ENCODE measurements at regions not wholly inside any gene's neighbourhood (a gene's known extent, or its start where the extent isn't known, plus 50 kb on each side); places are given as distances from the start of the nearest gene placed in this dataset.

DNA sequence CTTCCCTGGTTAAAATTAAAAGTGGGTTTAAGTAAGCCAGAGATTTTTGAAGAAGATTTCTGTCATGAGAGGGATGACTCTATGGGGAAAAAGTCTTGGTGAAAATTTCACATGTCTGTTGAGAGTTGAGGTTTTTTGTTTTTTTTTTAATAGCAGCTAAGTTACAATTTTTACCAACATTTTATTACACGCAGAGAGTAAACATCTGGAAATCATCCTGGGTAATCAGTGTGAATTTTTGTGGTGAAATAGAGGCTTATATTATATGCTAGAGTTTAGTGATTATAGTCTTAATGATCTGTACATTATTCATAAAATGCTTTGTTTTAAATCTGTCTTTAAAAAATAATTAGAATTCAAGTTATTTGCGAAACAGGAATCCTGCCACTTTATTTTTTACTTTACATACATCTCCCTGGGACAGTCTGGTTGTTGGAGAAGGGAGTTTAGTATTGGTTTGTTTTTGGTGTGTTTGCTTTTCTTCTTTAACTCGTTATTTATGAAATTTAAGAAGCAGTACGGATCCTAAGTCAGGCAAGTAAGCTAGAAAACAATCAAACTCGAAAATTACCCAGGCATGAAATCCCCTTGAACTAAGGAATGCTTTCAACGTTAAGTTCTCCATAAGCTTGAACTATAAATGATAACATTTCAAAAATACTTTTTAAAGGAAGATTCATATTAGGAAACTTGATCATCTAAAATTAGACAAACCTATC, 143.4 kb upstream of the TSC22D2 start:
- DNase-seq, result no peak

DNA sequence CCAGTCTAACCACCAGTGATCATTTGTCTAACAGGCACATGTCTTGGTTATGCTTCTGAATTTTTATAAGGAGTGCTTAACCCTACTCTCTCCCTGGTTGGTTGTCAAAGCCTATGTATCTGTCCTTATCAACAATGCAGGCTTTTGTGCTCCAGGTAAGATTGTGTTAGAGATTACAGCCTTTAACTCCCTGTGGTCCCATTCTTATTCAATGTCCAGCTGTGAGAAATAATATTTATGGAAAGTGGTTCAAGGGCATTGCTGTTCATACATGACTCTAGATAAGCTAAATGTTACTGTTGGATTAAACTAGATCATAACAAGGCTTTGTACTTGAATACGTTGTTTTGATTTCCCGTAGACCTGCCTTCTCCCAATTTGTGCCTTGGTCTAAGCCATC, 146.1 kb upstream of the TSC22D2 start:
- no peak for DNase-seq

DNA sequence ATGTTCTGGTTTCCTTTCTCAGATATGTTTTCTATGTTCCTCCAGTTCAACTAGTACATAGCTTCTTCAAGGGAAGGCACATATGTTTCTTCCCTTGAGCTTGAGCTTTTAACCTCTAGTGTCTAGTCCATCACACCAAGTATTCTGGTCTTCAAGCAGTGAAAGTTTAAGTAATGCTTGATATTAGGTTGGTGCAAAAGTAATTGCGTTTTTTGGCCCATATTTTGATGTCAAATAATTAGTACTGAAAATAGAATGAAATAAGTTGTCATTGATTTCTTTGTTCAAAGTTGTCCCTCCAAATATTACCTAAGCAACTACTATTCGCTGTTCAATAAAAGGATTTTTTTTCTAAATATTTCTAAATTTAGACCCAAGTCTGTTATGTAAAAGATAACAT, 146.7 kb upstream of the TSC22D2 start:
- no peak for DNase-seq

DNA sequence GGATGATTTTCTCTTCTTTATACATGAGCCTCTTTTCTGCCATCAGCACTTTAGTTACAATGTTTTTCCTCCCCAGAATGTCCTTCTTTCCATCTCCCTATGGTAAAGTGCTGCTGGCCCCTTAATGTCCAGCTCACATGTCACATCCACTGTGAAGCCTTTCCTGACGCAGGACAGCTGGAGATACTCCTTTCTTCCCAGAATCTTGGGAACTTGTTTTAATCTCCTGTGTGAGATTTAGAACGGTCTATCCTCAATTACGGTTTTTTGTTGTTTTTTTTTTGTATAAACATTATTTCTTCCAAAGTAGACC, 147.7 kb upstream of the TSC22D2 start:
- no peak for DNase-seq

DNA sequence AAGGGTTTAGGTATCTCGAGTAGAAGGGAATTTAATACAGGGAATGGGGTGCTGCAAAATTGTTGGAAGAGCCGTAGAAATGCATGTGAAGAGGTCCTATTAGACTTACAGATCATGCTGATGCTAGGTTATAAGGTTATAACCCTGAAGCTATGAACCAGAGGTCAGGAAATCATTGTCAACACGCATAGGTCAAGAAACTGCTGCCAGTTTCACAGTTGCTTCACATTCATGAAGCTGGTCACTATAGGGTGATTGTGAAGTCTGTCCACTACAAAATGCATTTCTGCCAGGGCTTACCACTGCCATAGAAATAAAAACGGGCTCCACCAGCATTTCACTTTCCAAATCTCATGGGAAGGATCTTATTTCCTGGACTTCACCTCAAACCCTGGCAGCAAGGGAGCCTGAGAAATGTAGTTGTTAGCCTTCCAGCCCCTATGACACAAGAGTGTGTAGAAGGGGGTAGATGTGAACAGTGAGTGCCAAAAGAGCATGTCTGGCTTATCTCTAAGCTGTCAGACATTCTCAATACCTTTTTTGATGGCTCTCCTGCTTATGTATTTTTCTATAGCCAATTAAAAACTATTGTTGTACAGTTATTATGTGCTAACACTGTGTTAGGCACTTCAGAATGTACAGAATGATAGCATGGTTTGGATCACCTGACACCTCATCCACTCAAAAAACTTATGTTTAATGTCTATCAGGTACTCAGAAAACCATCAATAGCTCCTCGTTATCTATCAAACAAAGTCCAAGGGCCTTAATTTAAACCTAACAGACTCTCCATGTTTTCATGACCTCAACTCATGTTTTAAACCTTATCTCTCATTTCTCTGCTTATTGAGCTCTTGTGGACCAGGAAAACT, 148.3 kb upstream of the TSC22D2 start:
- no peak for DNase-seq

DNA sequence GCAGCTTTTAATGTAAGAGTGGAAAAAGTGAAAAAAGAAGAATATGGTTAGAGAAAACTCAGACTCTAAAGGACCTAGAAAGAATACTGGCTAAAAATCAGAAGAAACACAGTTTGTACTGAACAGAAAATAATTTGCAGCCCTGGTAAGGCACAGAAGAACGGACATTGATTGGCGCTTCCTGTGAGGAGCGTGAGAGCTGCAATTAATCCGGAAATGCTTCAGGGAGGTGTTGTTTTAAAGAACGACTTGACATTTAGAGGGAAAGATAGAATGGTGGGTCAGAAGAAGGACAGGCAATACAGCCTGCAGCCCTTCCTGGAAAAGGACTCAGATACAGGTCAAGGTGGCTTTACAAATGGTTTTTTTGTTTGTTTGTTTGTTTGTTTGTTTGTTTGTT, 151.3 kb upstream of the TSC22D2 start:
- DNase-seq, result no peak

DNA sequence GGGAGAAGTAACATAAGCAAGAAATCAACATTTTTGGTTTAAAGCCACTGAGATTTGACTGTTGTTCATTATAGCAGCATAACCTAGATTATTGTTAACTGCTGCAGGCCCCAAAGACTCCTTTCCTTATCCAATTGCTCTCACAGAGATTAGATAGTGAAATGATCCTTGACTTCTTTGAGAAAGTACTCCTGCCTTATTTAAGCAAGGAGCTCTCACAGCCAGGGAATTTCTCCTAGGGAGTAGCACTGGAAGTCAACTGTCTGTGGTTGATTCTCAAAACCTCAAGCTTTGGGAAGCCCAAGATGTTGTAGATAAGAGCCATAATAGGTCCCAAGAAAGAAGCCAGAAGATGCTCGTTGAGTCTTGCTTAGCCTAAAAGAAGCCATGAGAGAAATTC, 151.8 kb upstream of the TSC22D2 start:
- DNase-seq, result no peak

DNA sequence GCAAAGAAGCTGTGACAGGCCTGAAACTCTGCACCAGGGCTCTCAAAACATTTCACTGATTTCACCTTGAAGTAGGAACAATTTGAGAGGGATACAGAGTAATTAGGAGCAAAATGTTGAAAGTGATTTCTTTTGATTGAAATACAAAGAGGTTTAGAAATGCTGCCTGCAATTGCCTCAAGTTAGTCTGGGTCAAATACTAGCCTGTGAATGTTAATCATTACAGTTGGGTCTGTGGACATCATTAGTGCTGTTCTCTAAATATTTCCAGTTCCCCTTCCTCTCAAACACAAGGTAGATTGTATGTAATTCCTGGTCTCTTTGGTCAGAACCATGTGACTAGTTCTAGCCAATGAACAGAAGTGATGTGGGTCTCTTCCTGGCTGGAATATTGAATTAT, 152.3 kb upstream of the TSC22D2 start:
- no peak for DNase-seq

DNA sequence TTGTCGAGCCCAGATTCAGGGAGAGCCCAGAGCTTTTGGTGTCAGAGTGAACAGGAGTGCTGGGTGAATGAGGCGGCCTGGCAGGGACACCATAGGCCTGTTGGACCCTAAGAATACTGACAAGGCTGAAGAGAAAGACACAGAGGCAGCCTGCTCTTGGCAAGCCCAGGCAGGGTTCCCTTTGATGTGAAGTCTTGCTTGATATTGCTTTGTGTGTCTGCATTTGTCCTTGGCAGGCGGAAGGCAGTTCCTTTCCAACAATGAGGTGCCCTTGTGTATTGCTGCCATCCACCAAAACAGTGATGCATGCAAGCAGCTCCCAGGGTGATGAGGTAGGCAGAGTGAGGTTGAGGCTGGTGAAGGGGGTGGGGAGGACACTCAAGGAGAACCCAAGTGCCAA, 152.7 kb upstream of the TSC22D2 start:
- DNase-seq, result no peak

DNA sequence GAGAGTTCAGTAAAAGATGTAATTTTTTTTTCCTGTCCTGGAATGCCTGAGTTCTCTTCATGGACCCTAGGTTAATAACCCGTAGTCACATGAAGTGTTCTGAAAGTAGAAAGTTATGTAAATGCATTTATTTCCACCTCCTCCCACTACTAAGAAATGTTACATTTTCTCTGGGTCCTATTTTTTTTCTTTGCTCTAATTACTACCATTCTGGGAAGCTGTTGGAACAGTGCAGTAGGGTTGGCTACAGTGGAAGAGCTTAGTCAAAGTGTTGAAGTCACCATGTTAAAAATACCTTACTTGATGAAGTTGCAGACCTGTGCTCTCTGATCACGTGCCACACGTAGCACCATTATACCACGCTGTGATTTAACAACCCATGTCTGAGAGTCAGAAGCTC, 153.8 kb upstream of the TSC22D2 start:
- DNase-seq, result no peak

DNA sequence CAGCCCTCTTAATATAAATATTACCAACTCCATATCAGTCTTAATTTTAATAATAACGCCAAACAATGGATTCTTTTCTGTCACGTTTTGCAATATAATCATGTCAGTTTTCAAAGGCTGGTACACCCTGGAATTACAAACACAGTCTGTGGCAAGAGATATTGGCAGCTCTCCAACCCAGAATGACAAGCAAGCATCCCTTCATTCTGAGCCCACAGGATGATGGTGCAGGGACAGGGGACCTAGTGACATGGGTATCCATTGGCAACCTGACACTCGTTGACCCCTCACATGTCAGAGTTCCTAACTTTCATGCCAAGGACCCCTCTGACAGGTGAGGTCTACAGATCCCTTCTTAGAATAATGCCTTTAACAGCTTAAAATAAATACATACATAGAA, 154.5 kb upstream of the TSC22D2 start:
- DNase-seq, result no peak

DNA sequence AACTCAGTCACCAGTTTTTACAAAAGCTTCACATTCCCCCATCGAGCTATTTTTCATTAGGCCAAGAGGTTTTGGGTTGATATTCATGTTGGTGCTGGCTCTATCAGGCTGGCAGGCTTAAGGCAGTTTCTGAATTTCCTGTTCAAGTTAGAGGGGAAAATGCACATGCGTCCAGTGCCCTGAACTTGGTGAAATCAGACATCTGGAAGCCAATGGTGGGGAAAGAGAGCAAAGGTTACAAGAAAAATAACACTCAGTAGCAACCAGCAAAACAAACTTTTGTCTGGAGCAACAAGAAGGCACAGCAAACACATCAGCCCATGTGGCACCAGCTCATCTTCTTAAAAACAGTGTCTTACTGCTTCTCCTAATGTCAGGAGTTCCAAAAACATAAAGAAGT, 155.6 kb upstream of the TSC22D2 start:
- no peak for DNase-seq

DNA sequence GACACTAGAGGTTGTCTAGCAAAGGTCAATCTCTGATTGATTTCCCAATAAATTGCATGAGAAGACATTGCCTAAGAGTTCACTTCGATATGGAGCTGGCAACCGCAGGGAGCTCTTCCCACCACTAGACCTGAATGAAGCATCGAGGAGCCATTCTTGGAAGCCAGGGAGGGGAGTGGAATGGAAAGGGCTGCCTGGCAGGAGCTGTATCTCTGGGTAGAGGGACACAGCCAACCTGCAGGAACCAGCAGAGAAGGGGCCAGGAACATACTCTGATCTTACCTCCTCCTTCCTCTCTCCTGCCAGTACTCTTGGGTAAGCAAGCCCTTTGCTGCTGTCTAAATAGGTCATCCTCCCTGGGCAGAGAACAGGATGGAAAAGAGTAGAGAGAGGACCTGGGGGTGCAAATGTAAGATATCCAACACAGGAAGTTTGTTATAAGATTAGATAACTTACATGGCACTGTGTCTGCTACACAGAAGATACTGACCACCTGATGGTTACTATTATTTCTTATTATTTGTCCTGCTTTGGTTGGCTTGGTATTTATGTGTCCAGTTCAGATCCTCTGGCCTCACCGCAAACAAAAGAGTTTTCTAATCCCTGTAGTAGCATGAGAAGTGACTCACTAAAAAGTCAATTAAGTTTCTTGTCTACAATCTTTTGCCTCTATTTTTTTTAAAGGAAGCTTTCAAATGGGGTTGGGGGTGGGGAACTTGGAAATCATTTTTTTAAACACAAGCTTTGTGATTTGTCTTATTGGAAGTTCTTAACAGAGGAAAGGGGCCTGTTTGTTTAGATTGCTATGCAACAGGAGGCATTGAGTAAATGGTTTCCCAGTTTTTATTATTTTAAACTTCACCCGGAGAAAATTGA, 156.7 kb upstream of the TSC22D2 start:
- DNase-seq, result no peak

DNA sequence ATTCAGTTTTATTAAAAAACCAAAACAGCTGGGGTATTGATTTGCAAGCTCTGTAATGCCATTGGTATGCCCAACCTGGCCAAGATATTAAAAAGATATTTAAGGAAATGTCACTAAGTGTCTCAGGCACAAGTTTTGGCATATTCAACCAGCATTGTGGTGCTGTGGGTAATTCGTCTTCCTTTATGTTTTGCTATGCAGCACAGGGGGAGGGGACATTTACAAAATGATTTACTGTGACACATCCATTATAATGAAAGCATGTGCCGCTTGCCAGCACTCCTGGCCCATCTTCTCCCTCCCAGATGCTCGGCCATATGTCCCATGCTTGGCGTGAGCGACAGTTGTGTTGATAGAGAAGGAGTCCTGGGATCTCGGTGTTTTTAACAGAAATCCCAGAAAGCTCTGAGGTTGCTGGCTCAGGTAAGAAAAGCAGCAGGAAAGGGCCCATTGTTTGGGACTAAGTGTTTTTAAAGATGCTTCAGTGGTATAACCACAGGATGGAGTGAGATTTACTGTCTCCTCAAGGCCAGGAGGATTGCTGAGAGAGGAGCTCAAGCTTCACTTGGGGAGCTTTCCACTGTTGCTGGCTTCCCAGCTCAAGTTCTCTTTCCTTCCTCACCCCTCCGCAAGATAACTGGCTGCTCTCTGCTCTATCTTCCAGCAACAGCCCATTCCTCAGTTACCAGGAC, 158.2 kb upstream of the TSC22D2 start:
- DNase-seq, result no peak

DNA sequence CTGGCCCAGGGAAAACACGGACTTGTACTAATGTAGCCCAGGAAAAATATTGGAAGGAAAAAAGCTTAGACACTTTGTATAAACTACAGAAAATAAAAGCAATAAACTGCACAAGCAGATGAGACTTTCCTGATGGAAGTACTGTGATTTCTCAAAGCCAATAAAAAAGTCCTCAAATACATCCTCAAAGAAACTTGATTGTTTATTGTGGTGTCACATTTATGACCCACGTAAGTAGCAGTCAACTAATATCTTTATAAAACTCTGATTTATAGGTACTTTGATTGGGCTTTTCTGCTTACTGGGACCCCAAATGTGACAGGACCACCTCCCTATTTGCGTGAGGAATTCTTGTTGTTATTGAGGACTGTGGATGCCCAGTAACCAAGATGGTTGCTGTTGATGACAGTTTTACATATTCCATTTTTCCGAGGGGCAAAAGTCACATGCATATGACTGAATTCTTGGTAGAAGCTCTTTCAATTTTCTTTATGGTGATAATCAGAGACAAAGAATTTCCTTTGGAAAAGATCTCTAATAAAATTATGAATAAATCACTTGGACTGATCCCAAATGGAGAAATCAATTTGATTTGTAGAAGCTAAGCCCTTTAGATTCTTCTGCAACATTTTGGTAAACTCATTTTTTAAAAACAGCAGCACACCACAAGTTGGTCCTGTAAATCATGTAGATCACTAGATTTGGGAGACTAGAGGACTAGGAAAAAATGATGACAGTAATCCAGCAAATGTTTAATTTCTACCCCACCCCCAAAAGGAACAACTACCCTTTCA, 159.0 kb upstream of the TSC22D2 start:
- DNase-seq, result no peak

DNA sequence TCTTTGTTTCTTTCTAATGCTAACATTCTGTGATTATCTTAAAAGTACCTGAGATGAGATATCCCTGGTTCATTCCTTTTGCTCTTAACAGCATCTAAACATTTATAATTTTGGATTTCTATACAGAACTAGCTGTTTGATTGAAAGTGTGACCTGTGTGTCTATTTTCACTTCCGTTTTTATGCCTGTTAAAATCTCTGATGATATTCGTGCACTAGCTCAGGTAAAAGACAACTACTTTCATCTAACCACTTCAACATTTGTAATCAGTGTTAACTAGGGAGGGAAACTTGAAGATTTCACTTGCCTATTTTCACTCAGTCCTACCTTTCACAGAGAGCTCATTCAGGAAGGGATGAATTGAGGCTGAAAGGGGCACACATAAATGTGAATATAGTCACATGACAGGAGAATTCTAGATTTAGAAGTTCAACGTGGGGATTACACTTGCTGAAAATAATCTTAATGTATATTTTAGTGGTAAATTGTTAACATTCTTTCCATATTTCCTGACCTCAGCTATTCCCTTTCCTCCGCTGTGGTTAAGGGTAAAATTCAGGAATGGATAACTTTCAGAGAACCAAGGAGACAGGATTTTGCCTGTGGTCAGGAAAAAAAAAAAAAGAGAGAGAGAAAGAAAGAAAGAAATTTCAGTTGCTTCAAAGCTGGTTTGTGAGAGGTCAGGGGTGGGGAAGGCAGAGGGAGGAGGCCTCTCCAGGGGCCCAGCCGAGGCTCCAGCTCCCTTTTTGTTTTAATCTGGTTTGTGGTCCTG, 159.8 kb upstream of the TSC22D2 start:
- DNase-seq, result no peak

DNA sequence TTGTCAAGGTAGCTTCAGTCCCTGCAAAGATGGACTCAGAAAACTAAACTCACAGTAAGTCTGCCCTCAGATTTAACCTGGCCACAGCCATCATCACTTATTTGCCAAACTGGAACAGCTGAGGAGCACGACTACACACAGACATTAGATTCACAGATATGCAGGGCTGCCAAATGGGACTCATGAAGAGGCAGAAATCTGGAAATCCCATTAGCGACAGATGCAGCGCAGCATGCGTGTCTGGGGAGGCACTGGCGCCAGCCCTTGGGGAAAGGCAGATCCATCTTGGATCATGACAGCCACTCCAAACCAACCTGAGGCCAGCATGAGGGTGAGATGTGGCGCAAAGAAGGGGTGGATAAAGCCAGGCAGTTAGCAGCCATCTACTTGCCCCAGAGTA, 160.7 kb upstream of the TSC22D2 start:
- DNase-seq, result no peak

DNA sequence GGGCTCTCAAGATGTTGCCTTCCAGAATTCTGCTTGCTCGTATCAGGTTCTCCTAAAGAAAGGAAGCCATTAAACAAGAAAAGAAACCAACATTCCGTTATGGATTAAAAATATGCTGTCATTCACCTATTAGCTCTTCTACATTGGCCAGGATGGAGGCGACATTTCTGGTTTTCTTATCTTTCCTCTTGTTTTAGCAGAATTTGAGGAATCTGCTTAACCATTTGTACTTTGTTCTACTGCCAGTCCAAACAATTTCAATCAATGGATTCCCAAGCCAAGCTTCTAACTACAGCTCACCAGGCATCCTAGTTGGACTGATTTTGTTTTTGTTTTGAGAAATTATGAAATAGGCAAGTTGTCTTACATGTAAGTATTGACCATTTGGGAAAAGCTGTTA, 164.6 kb upstream of the TSC22D2 start:
- no peak for DNase-seq

DNA sequence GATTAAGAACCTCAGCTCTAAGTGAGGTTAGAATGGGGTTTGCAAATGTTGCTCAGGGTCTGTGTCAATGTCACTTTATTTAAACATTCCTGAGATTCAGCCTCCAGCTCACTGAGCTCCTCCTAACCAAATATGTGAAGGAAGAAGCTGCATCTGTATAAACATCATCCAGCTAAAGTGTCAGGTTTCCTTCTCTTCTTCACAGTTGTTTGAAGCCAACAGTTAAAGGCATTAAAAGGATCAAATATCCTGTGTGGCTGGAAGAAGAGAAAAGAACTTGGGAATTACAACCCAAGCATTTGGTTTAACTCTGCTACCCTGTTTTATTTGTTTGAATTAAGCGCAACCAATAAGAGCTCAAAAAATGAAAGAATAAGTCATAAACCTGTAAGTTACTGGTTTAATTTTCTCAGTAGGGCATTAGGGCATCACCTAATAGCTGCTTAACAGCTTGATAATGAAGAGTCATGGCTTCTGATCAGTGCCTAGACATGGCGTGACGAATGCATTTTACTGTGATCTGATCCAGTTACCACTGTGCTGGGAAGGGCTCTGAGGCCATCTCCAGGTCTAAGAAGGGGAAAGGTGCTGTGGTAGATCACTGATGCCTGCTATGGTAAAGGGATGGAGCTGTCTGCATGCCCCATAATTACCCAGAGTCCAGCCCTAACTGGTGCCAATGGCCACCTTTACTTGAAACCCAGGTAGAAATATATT, 165.7 kb upstream of the TSC22D2 start:
- DNase-seq, result no peak

DNA sequence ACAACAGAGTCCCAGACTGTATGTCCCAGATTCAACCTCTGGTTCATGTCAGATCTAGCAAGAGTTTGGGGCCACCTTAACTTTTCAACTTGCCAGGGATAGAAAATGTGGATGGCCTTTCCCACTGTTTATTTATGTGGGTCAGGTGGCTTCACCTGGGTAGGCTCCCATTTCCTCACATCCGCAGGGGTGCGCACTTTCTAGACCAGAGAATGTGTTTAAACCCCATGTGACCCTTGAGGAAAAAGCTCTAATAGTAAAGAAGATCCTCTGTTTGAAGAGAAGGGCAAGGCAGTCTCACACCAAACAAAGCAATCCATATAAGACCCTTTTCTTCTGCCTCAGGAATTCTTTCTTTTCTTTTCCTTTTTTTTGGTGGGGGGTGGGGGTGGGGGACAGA, 167.2 kb upstream of the TSC22D2 start:
- DNase-seq, result no peak

DNA sequence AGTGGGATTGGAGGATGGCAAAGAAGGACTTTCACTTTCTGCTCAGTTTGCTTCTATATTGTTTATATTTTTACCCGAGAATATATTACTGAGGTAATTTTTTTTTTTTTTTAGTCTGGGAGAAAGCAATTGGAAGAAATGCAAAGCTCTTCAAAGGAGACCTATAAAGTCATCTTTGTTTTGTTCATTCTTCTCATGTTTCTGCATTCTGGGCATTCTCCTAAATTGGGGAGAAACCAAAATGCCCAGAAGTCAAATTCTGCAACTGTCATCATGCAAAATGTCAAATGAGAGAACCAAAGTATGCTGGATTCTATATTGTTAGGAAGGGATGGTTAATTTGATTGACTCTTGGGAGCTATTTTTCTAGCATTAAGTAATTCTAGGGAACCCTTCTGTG, 168.3 kb upstream of the TSC22D2 start:
- no peak for DNase-seq
